Right kidney (tissue), 1 donor: ENCODE measurements at regions not wholly inside any gene's neighbourhood (a gene's known extent, or its start where the extent isn't known, plus 50 kb on each side); places are given as distances from the start of the nearest gene placed in this dataset.

ENCODE experiments used
- DNase-seq: peaks from one replicate; pipeline ENCODE4 v3.0.0-alpha.2; 2016

- DNase-seq = no peak
Observed at GRCh38 chr2:198701481-198701880, 756.3 kb downstream of the SATB2 start.

- DNase-seq = no peak
Observed at GRCh38 chr2:198700319-198700718, 757.4 kb downstream of the SATB2 start.

DNA sequence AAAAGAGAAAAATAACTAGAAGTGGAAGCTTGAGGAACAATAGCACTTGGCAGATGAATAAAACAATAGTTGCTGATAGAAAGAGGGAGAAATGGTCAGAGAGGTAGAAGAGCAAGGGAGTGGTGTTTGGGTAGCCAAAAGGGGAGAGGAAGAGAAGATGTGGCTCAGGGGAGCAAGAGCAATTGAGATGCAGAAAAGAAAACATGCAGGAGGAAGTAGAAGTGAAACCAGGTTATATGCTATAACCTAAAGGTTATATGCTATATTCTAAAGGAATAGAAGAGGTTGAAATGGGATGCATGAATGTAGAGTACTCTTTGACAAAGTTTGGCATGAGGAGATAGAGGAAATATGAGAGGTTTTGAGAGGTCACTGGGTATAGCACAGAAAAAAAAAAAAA lies 759.5 kb downstream of the SATB2 start:
- DNase-seq = no peak

- DNase-seq = no peak
Observed at GRCh38 chr2:198697794-198698193, 759.9 kb downstream of the SATB2 start.

DNA sequence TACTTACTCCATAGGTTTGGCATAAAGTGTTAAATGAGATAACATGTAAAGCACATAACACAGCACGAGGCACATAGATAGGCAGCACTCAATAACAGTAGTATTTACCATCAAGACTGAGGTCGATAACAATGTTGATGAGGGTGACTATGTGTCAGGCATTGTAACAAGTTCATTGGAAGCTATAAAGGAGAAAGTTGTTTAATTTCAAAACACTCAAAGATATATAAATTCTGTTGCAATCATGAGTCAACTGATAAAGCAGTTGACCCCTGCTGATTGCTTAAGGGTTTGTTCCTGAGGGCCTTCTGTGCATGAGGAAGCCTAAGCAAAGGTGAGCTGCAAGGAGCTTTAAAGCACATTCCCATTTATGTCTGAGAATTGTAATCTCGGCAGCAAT lies 760.5 kb downstream of the SATB2 start:
- no peak for DNase-seq

DNA sequence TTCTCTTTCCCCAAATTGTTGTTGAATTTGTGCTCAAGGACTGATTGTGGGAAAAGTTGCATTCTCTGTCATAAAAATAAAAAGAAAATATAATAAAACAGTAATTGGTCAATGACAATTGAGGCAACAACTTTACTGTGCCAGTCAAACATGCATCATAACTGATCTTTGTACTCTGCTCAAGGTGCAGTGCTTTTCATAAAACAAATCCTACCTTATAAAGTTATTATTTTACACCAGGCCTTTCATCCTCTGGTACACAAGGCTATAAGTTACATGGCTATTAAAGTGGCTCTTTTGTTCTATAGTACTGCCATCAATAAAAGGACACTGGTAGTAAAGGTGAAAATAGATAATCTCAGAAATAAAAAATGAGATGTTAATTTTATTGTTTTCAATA lies 761.9 kb downstream of the SATB2 start:
- no peak for DNase-seq

- DNase-seq = no peak
Observed at GRCh38 chr2:198692907-198693510, 764.7 kb downstream of the SATB2 start.

DNA sequence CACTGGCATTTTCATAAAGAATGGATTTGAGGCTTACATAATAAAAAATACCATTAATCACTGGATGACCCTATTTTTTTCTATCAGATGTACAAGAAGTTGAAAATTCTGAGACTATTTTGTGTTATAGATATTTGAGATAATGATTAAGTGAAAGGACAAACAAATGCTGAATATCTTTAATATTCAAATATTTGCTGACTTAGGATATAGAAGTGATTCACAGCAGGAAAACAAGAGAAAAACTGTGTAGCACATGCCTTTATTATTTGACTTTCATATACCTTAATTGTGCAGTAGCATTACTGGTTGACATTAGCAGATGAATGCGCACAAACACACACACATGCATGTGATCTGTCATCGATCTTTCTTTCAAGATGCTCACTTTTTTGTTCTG lies 766.5 kb downstream of the SATB2 start:
- no peak for DNase-seq

DNA sequence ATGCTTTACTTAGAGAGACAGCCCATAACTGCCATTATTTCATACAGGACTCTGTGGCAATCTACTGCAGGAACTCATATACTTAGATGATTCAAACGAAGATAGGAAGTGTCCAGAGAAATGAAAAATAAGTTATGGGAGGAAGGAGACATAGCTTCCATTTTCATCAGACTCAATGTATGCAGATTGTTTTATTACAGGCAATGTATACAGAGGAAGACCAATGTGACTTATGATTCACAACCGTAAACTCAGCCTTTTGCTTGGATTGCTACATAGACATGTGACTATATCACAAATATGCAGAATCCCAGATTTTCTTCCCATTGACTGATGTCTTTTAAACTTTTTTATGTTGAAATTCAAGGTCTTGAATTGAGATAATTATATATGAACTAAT lies 793.4 kb downstream of the SATB2 start:
- no peak for DNase-seq

DNA sequence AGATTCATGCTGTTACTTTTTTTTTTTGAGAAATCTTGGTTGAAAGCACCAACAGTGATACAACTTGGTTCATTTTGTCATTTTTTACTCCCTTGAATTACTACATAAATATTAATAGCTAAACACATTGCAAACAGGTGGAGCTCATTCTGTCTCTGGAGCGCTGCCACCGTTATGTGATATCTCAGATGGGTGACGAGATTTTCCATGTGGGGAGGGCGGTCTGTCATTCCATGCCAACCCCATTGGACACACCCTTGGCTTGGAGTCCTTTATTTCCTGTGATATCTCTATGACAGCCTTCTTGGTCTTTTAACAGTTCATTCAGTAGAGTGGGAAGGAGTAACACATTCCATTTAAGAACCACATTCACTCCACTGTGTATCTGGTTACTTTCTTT lies 794.8 kb downstream of the SATB2 start:
- no peak for DNase-seq

GRCh38 chr2:198660501-198660900 lies 797.2 kb downstream of the SATB2 start:
- no peak for DNase-seq

GRCh38 chr2:198659096-198659870 lies 798.5 kb downstream of the SATB2 start:
- DNase-seq = no peak

DNA sequence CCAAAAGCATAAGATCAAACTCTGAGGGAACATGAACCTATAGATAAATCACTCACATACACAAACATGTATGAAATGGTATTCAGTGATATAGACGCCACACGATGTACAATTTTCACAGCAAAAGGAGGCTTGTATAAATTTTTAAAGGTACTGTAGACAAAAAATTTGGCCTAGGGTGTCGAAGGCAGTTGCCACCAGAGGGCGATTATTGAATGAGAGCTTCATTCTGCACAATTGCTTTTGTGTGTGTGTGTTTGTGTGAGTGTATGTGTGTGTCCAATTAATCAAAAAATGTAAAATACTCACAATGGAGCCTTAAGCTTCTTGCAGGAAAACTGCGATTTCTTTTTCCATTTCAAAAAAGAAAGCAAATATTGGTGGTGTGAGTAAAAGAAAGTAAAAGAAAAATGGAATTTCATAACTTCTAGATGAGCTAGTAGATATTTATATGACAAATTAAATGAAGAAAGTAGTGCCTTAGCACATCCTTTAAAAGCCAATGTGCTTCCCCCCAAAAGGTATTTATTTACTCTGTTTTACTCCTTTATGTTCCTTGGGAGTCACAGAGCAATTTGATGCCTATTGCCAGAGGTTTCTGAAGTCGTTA lies 800.1 kb downstream of the SATB2 start:
- DNase-seq = no peak

DNA sequence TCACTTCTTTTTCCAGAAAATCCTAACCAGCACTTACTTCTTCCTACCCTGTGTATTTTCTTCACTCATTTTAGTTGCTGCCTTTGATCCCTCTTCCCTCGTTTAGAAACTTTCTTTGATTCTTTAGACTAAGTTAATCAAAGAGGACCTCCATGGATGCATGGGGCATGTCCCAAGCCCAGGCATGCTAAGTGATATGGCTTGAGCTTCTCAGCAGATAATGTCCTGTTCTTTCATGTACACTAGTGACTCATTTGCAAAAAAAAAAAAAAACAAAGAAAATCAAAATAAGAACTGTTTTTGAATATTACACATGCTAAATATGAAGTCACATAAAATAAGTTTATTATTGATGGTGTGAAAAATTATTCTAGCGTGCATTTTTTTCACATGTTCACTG lies 800.9 kb downstream of the SATB2 start:
- no peak for DNase-seq

DNA sequence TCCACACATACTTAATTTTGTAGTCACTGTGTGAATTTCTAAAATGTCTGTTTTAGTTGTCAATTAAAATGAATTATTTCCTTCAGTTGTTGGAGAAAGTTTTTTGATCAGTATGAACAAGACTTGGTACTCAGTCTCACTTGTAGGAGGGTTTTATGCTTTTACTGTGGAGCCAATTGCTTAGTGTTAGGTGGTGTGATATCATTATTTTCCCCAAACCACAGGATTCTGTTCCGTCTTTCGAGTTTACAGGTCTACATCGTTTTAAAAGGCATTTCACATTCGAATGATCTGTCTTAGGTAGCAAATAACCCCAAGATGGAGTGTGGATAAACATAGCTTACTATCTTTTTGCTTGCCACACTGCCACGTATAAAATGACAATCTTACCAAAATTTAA lies 803.1 kb downstream of the SATB2 start:
- DNase-seq = no peak

DNA sequence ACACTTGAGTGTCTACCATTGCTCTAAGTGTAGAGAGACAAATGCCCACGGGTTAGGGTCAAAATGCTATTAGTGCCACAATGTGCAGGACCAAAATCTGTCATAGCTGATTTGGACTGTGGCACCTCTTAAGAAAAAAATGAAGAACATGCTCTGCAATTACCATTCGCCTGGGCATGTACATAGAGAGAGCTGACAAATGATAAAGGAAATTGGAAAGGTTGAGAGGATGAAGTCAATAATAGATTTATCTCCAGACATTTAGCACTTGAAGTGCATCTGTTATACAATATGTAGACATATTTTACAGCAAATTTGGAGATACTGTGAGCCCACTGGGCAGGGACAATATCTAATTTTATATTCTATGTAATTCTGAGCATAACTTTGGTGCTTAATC lies 804.4 kb downstream of the SATB2 start:
- no peak for DNase-seq

- no peak for DNase-seq
Observed at GRCh38 chr2:198652461-198652860, 805.3 kb downstream of the SATB2 start.

GRCh38 chr2:198645816-198646215 lies 811.9 kb downstream of the SATB2 start:
- DNase-seq = no peak

- no peak for DNase-seq
Observed at GRCh38 chr2:198641161-198641560, 816.6 kb downstream of the SATB2 start.

DNA sequence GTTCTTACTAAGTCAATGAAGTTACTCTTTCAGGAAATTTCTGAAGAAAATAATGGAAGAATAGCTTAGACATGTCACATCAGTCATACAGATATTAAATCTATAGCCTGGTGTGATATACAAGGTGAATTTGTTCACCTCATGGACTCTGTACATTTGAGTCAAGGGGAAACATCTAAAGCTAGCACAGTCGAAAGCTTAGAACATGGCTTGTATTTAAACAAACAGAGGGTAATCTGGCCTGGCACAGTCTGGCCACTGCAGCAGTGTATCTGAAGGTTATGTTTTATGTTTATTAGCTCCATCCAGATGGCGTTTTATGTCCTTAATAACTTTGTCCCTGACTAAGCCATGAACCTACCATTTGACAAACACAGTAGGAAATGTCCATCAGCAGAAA lies 817.3 kb downstream of the SATB2 start:
- no peak for DNase-seq

DNA sequence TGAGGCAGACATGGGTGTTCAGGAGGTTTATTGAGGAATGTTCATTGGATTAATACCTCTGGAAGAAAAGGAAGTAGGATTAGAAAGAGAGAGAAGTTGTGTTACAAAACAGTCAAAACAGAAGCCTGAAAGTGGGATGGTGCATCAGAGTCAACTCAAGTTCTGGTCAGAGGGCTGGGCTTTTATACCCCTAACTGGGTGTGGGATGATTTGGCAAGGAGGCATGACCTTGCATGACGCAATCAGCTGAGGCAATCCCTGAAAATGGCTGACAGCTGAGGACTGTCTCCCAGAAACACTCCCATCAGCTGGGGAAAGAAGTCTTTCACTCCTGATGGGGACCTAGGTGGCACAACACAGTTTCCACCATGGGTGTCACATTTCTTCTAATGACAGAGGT lies 818.2 kb downstream of the SATB2 start:
- no peak for DNase-seq

- no peak for DNase-seq
Observed at GRCh38 chr2:198638577-198638976, 819.2 kb downstream of the SATB2 start.

DNA sequence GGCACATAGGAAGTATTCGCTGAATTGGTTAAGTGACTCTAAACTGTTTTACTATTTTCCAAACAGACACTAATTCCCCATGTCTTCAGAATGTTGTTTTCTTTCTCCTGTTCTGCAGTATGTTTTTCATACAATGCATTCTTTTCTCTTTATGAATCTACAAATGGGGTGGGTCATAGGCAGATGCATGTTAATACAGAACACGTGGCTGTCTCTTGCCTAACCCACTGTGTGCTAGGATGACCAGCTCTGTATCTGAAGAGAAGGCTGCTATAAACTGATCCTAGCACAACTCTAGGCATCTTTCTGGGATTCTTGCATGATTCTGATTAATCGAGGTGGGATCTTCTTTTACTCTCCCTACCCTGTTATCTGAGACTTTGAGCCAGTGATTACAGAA lies 826.0 kb downstream of the PLCL1 start:
- DNase-seq = no peak

GRCh38 chr2:198628596-198628995 lies 824.2 kb downstream of the PLCL1 start:
- no peak for DNase-seq
